ENCODE measurements at regions not wholly inside any gene's neighbourhood (a gene's known extent, or its start where the extent isn't known, plus 50 kb on each side); places are given as distances from the start of the nearest gene placed in this dataset.

DNA sequence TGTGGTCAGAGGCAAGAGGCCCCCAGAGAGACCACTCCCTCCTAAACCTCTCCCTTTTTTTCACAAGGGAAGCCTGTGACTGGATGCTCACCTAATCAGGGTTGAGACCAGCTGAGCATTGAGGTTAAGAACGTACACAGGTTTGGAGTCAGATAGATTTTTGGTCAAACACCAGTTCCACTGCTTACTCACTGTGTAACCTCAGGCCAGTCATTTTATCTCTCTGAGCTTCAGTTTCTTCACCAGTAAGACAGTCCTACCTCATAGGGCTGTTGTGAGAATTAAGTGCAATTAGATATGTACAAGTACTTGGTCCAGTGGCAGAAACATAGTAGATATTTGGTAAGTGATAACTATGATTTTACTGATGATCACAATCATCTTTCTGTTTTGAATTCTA is 256.8 kb downstream of the CDK5RAP2 start:
- DNase-seq (no peak), ATAC-seq (no peak)
- 50 to 67% methylated on average over 1 of the region's 1 CpG for WGBS, 2 donors
- intact Hi-C loops (cut with DNase I): no loop called here
- Histone ChIP-seq H3K27ac (no peak overlapping the region), H3K36me3 (replicated peaks in 1 of 2; ENCODE audit: insufficient read depth in 1 of 2, low read depth in 2 of 2) (no peaks in the 10 kb centered on the region), H3K9me3 (no peaks in the 10 kb centered on the region), H3K4me3 (no peak overlapping the region), H3K4me1 (peaks cover 6% of the 10 kb centered on the region), H3K27me3 (no peaks in the 10 kb centered on the region)
- TF ChIP-seq, protein P1, sequence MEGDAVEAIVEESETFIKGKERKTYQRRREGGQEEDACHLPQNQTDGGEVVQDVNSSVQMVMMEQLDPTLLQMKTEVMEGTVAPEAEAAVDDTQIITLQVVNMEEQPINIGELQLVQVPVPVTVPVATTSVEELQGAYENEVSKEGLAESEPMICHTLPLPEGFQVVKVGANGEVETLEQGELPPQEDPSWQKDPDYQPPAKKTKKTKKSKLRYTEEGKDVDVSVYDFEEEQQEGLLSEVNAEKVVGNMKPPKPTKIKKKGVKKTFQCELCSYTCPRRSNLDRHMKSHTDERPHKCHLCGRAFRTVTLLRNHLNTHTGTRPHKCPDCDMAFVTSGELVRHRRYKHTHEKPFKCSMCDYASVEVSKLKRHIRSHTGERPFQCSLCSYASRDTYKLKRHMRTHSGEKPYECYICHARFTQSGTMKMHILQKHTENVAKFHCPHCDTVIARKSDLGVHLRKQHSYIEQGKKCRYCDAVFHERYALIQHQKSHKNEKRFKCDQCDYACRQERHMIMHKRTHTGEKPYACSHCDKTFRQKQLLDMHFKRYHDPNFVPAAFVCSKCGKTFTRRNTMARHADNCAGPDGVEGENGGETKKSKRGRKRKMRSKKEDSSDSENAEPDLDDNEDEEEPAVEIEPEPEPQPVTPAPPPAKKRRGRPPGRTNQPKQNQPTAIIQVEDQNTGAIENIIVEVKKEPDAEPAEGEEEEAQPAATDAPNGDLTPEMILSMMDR (IDR thresholded peaks at IDR 0.05): no peak
- TF ChIP-seq POLR2A (IDR thresholded peaks at IDR 0.05): no peak

DNA sequence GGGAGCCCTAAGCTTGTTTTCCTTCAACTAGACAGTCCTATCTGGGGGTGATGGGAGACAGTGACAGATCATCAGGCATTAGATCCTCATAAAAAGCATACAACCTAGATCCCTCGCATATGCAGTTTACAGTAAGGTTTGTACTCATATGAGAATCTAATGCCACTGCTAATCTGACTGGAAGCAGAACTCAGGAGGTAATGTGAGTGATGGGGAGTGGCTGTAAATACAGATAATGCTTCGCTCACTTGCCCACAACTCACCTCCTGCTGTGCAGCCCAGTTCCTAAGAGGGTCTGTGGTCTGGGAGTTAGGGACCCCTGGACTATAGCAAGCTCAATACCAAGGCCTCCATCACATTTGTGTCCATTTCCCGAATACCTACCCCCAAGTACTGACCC is 260.5 kb downstream of the CDK5RAP2 start:
- no peak for DNase-seq
- Histone ChIP-seq H3K4me1 (no peaks in the 10 kb centered on the region), H3K4me3 (no peak overlapping the region), H3K27me3 (no peaks in the 10 kb centered on the region), H3K9me3 (no peaks in the 10 kb centered on the region), H3K27ac (no peak overlapping the region), H3K36me3 (replicated peaks in 1 of 2; ENCODE audit: insufficient read depth in 1 of 2, low read depth in 2 of 2) (no peaks in the 10 kb centered on the region)
- WGBS, 2 donors: 68 to 71% methylated on average over 3 of the region's 3 CpGs
- TF ChIP-seq, protein P1 (IDR thresholded peaks at IDR 0.05): no peak
- TF ChIP-seq POLR2A (IDR thresholded peaks at IDR 0.05): no peak
- intact Hi-C loops (cut with DNase I): no loop called here
- no peak for ATAC-seq

DNA sequence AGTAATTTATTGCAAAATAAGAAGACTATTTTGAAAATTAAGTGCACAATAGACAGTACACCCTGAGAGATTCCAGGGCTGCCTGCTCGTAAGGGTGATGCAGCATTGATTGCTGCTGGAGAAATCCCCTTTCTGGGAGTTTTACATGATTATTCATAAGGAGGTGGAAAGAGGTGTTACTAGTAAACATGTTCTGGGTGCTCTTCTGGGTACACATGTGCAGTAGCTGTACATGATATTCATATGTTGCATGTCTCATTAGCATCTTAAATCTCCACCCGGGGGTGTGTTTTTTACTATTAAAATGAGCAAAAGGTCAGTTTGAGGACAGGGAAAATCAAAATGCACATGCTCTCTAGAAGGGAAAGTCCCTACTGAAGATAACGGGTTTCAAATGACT is 264.8 kb downstream of the CDK5RAP2 start:
- intact Hi-C loops (cut with DNase I): no loop called here

DNA sequence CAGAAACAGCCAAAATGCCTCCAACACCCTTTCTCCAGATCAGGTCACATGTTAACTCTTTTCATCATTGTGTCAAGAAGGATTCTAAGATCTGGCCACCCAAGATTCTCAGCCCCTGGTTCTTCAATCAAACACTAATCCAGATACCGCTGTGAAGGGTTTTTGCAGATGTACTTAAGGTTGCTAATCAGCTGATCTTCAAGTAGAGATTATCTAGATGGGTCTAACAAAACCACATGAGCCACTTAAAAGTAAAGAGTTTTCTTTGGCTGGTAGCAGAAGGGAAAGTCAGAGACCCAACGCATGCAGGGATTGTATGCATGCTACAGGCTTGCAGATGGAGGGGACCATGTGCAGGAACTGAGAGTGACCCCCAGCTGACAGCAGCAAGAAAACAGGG is 267.9 kb downstream of the CDK5RAP2 start:
- 55 to 73% methylated on average over 2 of the region's 2 CpGs for whole genome bisulfite sequencing, 2 donors
- H3K4me1 ChIP-seq: no peaks in the 10 kb centered on the region
- H3K36me3 ChIP-seq (replicated peaks in 1 of 2; ENCODE audit: insufficient read depth in 1 of 2, low read depth in 2 of 2): no peaks in the 10 kb centered on the region
- H3K9me3 ChIP-seq: no peaks in the 10 kb centered on the region
- no peaks in the 10 kb centered on the region for H3K27me3 ChIP-seq
- intact Hi-C loops (cut with DNase I): no loop called here
- no peak for TF ChIP-seq POLR2A (IDR thresholded peaks at IDR 0.05)
- TF ChIP-seq, protein P1 (IDR thresholded peaks at IDR 0.05): no peak
- ATAC-seq (no peak), DNase-seq (no peak)
- no peak overlapping the region for H3K4me3 ChIP-seq
- no peak overlapping the region for H3K27ac ChIP-seq

More for the DNA sequence above, 264.8 kb downstream of the CDK5RAP2 start:
- TF ChIP-seq, protein P1 (IDR thresholded peaks at IDR 0.05): no peak
- no peak for TF ChIP-seq POLR2A (IDR thresholded peaks at IDR 0.05)
- H3K36me3 ChIP-seq (replicated peaks in 1 of 2; ENCODE audit: insufficient read depth in 1 of 2, low read depth in 2 of 2): no peaks in the 10 kb centered on the region
- H3K9me3 ChIP-seq: no peaks in the 10 kb centered on the region
- DNase-seq (no peak), ATAC-seq (no peak)
- 62 to 66% methylated on average over 3 of the region's 3 CpGs for WGBS, 2 donors
- no peaks in the 10 kb centered on the region for H3K4me1 ChIP-seq
- H3K4me3 ChIP-seq: no peak overlapping the region
- no peaks in the 10 kb centered on the region for H3K27me3 ChIP-seq
- no peak overlapping the region for H3K27ac ChIP-seq

DNA sequence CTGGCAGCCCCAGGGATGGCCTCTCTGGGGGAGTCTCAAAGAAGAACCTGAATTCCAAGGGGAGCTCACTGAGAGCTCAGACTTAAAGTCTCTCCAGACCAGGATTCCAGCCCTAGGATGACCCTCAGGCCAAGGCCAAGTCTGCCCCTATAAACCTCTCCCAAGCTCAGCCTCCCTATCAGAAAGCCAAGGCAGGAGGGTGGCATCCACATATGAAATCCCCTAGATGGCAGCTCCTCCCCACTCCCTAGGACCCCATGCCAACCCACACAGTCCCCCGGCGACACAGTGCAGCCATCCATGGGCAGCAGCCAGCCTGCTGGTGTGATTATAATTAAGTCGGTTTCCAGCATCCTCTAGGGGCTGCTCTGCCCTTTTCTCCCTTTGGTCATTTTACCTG is 269.9 kb downstream of the CDK5RAP2 start:
- H3K4me3 ChIP-seq: no peak overlapping the region
- intact Hi-C loops (cut with DNase I): no loop called here
- 79 to 100% methylated on average over 3 of the region's 3 CpGs for WGBS, 2 donors
- no peak overlapping the region for H3K27ac ChIP-seq
- no peak for ATAC-seq
- DNase-seq: no peak
- H3K27me3 ChIP-seq: no peaks in the 10 kb centered on the region
- H3K36me3 ChIP-seq (replicated peaks in 1 of 2; ENCODE audit: insufficient read depth in 1 of 2, low read depth in 2 of 2): no peaks in the 10 kb centered on the region
- H3K9me3 ChIP-seq: no peaks in the 10 kb centered on the region
- TF ChIP-seq, protein P1 (IDR thresholded peaks at IDR 0.05): no peak
- TF ChIP-seq POLR2A (IDR thresholded peaks at IDR 0.05): no peak
- no peaks in the 10 kb centered on the region for H3K4me1 ChIP-seq
